ENCODE measurements at regions not wholly inside any gene's neighbourhood (a gene's known extent, or its start where the extent isn't known, plus 50 kb on each side); places are given as distances from the start of the nearest gene placed in this dataset.

- no peak overlapping the region for H3K27ac ChIP-seq
- no peak overlapping the region for H3K4me3 ChIP-seq
- no peak for TF ChIP-seq CTCF (IDR thresholded peaks at IDR 0.05)
- DNase-seq (ENCODE audit: low spot score): no peak
Measured at GRCh38 chr21:27814226-27814625, 847.3 kb upstream of the ADAMTS5 start.

- no peak overlapping the region for H3K4me3 ChIP-seq
- DNase-seq (ENCODE audit: low spot score): no peak
- no peak overlapping the region for H3K27ac ChIP-seq
- TF ChIP-seq CTCF (IDR thresholded peaks at IDR 0.05): no peak
Measured at GRCh38 chr21:27813750-27814149, 846.9 kb upstream of the ADAMTS5 start.

GRCh38 chr21:27813344-27813743, 846.5 kb upstream of the ADAMTS5 start:
- Histone ChIP-seq H3K27ac (no peak overlapping the region), H3K4me3 (no peak overlapping the region)
- DNase-seq (ENCODE audit: low spot score): no peak
- no peak for TF ChIP-seq CTCF (IDR thresholded peaks at IDR 0.05)

- DNase-seq (ENCODE audit: low spot score): no peak
- no peak for TF ChIP-seq CTCF (IDR thresholded peaks at IDR 0.05)
- Histone ChIP-seq H3K27ac (no peak overlapping the region), H3K4me3 (no peak overlapping the region)
Measured at GRCh38 chr21:27812279-27812678, 845.4 kb upstream of the ADAMTS5 start.

GRCh38 chr21:27808923-27809322, 842.0 kb upstream of the ADAMTS5 start:
- no peak for TF ChIP-seq CTCF (IDR thresholded peaks at IDR 0.05)
- no peak overlapping the region for H3K27ac ChIP-seq
- no peak overlapping the region for H3K4me3 ChIP-seq
- no peak for DNase-seq (ENCODE audit: low spot score)

GRCh38 chr21:27807596-27807995, 840.7 kb upstream of the ADAMTS5 start:
- H3K4me3 ChIP-seq: no peak overlapping the region
- no peak overlapping the region for H3K27ac ChIP-seq
- no peak for DNase-seq (ENCODE audit: low spot score)
- no peak for TF ChIP-seq CTCF (IDR thresholded peaks at IDR 0.05)

- no peak overlapping the region for H3K27ac ChIP-seq
Measured at GRCh38 chr21:27806281-27806680, 839.4 kb upstream of the ADAMTS5 start.

More at GRCh38 chr21:27806281-27806680, 839.4 kb upstream of the ADAMTS5 start:
- no peak overlapping the region for H3K4me3 ChIP-seq
- no peak for DNase-seq (ENCODE audit: low spot score)
- TF ChIP-seq CTCF (IDR thresholded peaks at IDR 0.05): no peak

Measured in coronary artery (tissue), 2 donors.